GM10266 (cell line): ENCODE measurements at regions not wholly inside any gene's neighbourhood (a gene's known extent, or its start where the extent isn't known, plus 50 kb on each side); places are given as distances from the start of the nearest gene placed in this dataset.

Experiments
- DNase-seq: peaks from one replicate; pipeline ENCODE4 v3.0.0; 2012; ENCODE audit errors: extremely low spot score
- CTCF ChIP-seq: IDR thresholded peaks from 2 replicates; pipeline ENCODE4 v1.5.1; 2012; ENCODE audit warnings: mild to moderate bottlenecking, low read depth; ENCODE audit not compliant: control insufficient read depth, insufficient read depth; ENCODE audit errors: missing control alignments

- TF ChIP-seq CTCF: peak; percentile 53
- DNase-seq: no peak
These were observed 131.7 kb upstream of the EEPD1 start for GRCh38 chr7:36021367-36021766.

GRCh38 chr7:36021917-36022550 lies 131.0 kb upstream of the EEPD1 start:
- TF ChIP-seq CTCF: no peak
- no peak for DNase-seq

GRCh38 chr7:36023033-36023560 lies 130.0 kb upstream of the EEPD1 start:
- no peak for TF ChIP-seq CTCF
- no peak for DNase-seq

GRCh38 chr7:36025190-36025589 lies 127.9 kb upstream of the EEPD1 start:
- DNase-seq: no peak
- TF ChIP-seq CTCF: no peak

DNA sequence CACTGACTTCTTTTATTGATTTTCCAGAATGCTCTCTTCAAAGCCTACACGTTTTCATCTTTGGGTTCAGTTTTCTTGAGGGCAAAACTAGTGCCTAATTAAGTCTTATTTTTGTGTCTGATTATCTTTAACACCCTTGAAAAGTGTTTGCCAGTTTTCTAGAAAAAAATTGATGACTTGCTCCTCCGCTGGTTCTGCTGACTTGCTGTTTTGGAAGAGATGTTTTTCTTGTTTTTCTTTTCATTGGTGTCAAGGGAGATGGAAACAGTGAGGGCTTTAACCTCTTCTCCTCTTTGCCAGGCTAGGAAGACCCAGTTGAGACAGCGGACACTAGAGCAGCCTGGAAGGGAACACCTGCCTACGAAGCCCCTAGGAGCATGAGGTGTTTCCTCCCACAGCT lies 123.7 kb upstream of the EEPD1 start:
- no peak for TF ChIP-seq CTCF
- no peak for DNase-seq

DNA sequence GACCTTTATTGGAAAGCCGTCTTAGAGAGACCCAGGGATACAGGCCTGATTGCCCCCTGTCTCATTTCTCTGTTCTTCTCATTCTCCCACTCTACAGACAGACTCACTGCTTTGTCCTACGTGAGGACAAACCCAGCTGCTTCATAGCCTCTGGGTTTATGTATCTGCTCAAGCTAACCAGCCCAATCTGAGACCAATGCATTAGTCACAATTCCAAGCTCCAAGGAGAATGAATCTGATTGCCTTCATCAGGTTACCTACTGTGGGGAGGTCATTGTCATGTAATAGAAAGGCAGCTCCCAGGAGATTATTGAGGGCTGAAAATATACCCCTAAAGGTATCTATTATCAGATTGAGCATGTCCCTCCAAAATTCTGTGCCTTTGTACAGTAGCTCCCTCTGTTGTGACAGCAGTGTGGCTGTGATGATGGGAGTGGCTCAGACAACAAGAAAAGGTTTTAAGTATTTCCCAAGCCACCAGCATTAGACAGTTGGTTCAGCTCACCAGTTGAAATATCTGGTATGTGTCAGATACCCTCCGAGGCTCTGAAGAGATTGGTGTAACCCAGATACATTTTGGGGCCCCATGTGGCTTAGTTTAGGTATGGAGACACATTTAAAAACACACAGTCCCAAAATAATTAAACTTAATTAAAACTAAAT lies 123.1 kb upstream of the EEPD1 start:
- no peak for DNase-seq
- no peak for TF ChIP-seq CTCF

DNA sequence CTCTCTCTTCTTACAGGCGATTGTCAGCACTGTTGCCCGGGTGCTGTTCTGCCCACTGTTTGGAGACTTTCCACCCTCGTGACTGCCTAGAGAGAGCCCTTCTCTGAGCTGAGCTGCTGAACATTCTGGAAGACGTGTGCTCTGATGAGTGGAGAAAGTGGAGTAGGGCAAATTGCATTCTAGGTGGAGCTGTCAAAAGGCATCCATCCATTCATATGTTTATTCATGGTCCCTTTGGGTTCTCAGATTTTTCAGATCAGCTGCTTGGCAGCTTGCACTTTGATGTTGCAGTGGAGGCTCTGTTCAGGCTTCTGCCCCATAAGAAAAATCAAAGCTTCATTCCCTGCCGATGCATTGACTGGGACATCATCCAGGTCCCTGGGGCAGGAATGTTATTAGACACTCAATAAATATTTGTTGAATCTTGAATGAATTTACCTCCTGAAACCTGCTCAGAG lies 120.7 kb upstream of the EEPD1 start:
- DNase-seq: no peak
- TF ChIP-seq CTCF: no peak
